Activated CD4-positive, alpha-beta memory T cell treated with anti-CD3 and anti-CD28 coated beads for 36 hours (primary cell): ENCODE measurements at regions not wholly inside any gene's neighbourhood (a gene's known extent, or its start where the extent isn't known, plus 50 kb on each side); places are given as distances from the start of the nearest gene placed in this dataset.

Source experiments
- CTCF ChIA-PET: fragments of 350-600 bp; sonication (Branson Sonifier 250); formaldehyde crosslinking; loops from one replicate; lab custom pipeline; 2021; ENCODE audit warnings: antibody characterized with exemption, inconsistent platforms; lab: Charles Lee
- POLR2A ChIA-PET: fragments of 350-600 bp; sonication (Branson Sonifier 250); formaldehyde crosslinking; loops from one replicate; lab custom pipeline; 2021; ENCODE audit warnings: antibody characterized with exemption; lab: Charles Lee
- DNase-seq: peaks from one replicate; pipeline ENCODE4 v3.0.0-alpha.2; 2020
- H3K27ac Mint-ChIP-seq: one replicate; pipeline ENCODE4 v1.8.0; 2021; ENCODE audit warnings: mixed read lengths
- H3K27me3 Mint-ChIP-seq: one replicate; pipeline ENCODE4 v1.8.0; 2021; ENCODE audit warnings: mixed read lengths
- H3K36me3 Mint-ChIP-seq: one replicate; pipeline ENCODE4 v1.8.0; 2021; ENCODE audit warnings: mixed read lengths
- H3K4me1 Mint-ChIP-seq: one replicate; pipeline ENCODE4 v1.8.0; 2021; ENCODE audit warnings: low read depth, mixed read lengths
- H3K4me3 Mint-ChIP-seq: one replicate; pipeline ENCODE4 v1.8.0; 2021; ENCODE audit warnings: mild to moderate bottlenecking, mixed read lengths
- H3K9me3 Mint-ChIP-seq: one replicate; pipeline ENCODE4 v1.8.0; 2021; ENCODE audit warnings: mixed read lengths
- intact Hi-C: fragments of 100-400 bp; cut with micrococcal nuclease; formaldehyde crosslinking; loops from one replicate; pipeline ENCODE4 v1.15.1; 2023

GRCh38 chr2:228901531-228901930 is 369.6 kb downstream of the PID1 start:
- no peak overlapping the region for H3K4me3 Mint-ChIP-seq
- H3K9me3 Mint-ChIP-seq = no peaks in the 10 kb centered on the region
- H3K27ac Mint-ChIP-seq = no peak overlapping the region
- POLR2A ChIA-PET = no interaction called here
- CTCF ChIA-PET = no interaction called here
- no peaks in the 10 kb centered on the region for H3K27me3 Mint-ChIP-seq
- no peak for DNase-seq
- H3K36me3 Mint-ChIP-seq = no peaks in the 10 kb centered on the region
- intact Hi-C loops = no loop called here
- H3K4me1 Mint-ChIP-seq = no peaks in the 10 kb centered on the region

GRCh38 chr2:228878138-228878537 is 392.9 kb downstream of the PID1 start:
- POLR2A ChIA-PET = no interaction called here
- intact Hi-C loops = no loop called here

GRCh38 chr2:228876276-228876675 is 394.8 kb downstream of the PID1 start:
- Mint-ChIP-seq H3K27me3 (no peaks in the 10 kb centered on the region), H3K4me3 (no peak overlapping the region), H3K4me1 (no peaks in the 10 kb centered on the region), H3K27ac (no peak overlapping the region), H3K9me3 (peaks cover 3% of the 10 kb centered on the region), H3K36me3 (no peaks in the 10 kb centered on the region)
- no peak for DNase-seq
- CTCF ChIA-PET = no interaction called here
- POLR2A ChIA-PET = no interaction called here
- intact Hi-C loops = no loop called here

More at GRCh38 chr2:228878138-228878537, 392.9 kb downstream of the PID1 start:
- H3K4me1 Mint-ChIP-seq = no peaks in the 10 kb centered on the region
- no peak overlapping the region for H3K27ac Mint-ChIP-seq
- no peak for DNase-seq
- CTCF ChIA-PET = no interaction called here
- no peaks in the 10 kb centered on the region for H3K36me3 Mint-ChIP-seq
- no peaks in the 10 kb centered on the region for H3K27me3 Mint-ChIP-seq
- peaks cover 3% of the 10 kb centered on the region for H3K9me3 Mint-ChIP-seq
- H3K4me3 Mint-ChIP-seq = no peak overlapping the region

DNA sequence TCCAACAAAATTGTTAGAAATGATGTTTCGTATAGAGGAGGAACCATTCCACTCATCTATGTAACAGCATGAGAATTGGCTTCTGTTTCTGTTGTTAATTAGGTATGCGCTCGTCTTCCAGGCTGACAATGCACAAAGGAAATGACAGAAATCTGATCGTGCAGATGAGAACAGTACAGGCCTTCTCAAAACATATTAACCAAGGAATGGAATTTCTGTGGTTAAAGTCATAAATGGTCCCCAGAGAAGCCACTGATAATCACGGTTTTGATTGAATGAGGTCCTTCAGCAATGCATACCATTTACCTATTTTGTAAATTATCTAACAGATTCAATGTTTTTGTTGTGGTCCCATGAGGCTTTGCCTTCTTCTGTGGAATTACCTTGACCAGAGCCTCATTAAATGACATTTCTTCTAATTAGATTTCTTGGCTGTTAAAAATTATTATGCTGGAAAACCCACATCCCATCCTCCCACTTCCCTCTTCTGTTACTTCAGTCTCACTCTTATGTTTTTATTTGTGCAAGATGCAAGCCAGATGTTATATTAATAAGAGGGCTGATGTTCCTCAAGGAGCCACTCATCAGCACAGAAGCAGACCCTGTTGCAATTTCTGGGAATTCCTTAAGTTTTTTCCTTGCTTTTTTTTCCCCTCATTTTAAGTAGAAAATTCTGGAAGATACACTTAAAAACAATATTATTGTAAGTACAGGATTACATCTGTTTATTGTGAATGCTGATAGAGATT is 395.8 kb downstream of the PID1 start:
- no peaks in the 10 kb centered on the region for H3K36me3 Mint-ChIP-seq

DNA sequence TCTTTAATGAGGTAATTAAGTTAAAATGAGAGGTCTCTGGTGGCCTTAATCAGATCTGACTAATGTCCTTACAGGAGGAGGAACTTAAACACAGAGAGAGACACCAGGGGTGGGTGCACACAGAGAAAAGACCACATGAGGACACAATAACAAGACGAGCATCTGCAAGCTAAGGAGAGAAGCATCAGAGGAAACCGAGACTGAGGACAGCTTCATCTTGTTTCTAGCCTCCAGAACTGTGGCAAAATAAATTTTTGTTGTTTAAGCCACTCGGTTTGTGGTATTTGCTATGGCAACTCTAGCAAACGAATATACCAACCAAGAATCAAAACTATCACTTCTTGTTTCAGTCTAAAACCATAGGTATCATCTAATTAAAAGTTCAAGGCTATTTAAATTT is 400.1 kb downstream of the PID1 start:
- H3K27ac Mint-ChIP-seq = no peak overlapping the region
- H3K36me3 Mint-ChIP-seq = no peaks in the 10 kb centered on the region
- intact Hi-C loops = no loop called here
- H3K27me3 Mint-ChIP-seq = no peaks in the 10 kb centered on the region
- ChIA-PET POLR2A (no interaction called here), CTCF (no interaction called here)
- no peak for DNase-seq
- no peaks in the 10 kb centered on the region for H3K4me1 Mint-ChIP-seq
- H3K9me3 Mint-ChIP-seq = peaks cover 9% of the 10 kb centered on the region
- no peak overlapping the region for H3K4me3 Mint-ChIP-seq

More for the DNA sequence above, 395.8 kb downstream of the PID1 start:
- no peak for DNase-seq
- CTCF ChIA-PET = no interaction called here
- intact Hi-C loops = no loop called here
- Mint-ChIP-seq H3K4me3 (no peak overlapping the region), H3K9me3 (peaks cover 3% of the 10 kb centered on the region), H3K4me1 (no peaks in the 10 kb centered on the region), H3K27me3 (no peaks in the 10 kb centered on the region), H3K27ac (no peak overlapping the region)
- POLR2A ChIA-PET = no interaction called here

- H3K9me3 Mint-ChIP-seq = peaks cover 9% of the 10 kb centered on the region
- intact Hi-C loops = no loop called here
- H3K4me1 Mint-ChIP-seq = no peaks in the 10 kb centered on the region
- H3K27me3 Mint-ChIP-seq = no peaks in the 10 kb centered on the region
- no peak overlapping the region for H3K27ac Mint-ChIP-seq
- ChIA-PET CTCF (no interaction called here), POLR2A (no interaction called here)
- no peaks in the 10 kb centered on the region for H3K36me3 Mint-ChIP-seq
- DNase-seq = no peak
- H3K4me3 Mint-ChIP-seq = no peak overlapping the region
Observed at GRCh38 chr2:228869636-228870264, 401.3 kb downstream of the PID1 start.

- POLR2A ChIA-PET = no interaction called here
- intact Hi-C loops = no loop called here
- peaks cover 6% of the 10 kb centered on the region for H3K9me3 Mint-ChIP-seq
Observed at GRCh38 chr2:228867406-228867805, 403.7 kb downstream of the PID1 start.

DNA sequence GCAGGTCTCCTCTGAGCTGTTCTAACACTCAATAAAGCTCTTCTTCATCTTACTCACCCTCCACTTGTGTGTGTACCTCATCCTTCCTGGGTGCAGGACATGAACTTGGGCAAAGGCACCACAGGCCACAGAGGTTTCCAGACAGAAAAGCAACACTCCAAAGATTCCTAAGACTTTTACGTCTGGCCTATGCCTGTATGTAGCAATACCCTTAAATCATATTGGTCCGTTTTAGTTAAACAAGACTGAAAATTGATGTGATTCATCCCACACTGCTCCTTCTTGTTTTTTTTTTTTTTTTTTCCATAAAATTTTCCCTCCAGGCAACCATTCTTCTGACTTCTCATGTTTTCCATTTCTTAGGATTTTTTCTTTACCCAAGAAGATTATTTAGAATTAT is 404.3 kb downstream of the PID1 start:
- POLR2A ChIA-PET = no interaction called here
- H3K4me3 Mint-ChIP-seq = no peak overlapping the region
- H3K9me3 Mint-ChIP-seq = peaks cover 6% of the 10 kb centered on the region
- intact Hi-C loops = no loop called here
- DNase-seq = no peak
- H3K4me1 Mint-ChIP-seq = no peaks in the 10 kb centered on the region
- H3K27ac Mint-ChIP-seq = no peak overlapping the region
- H3K27me3 Mint-ChIP-seq = no peaks in the 10 kb centered on the region
- H3K36me3 Mint-ChIP-seq = no peaks in the 10 kb centered on the region
- CTCF ChIA-PET = no interaction called here

More at GRCh38 chr2:228867406-228867805, 403.7 kb downstream of the PID1 start:
- DNase-seq = no peak
- no peaks in the 10 kb centered on the region for H3K36me3 Mint-ChIP-seq
- no peaks in the 10 kb centered on the region for H3K4me1 Mint-ChIP-seq
- CTCF ChIA-PET = no interaction called here
- H3K27me3 Mint-ChIP-seq = no peaks in the 10 kb centered on the region
- no peak overlapping the region for H3K27ac Mint-ChIP-seq
- H3K4me3 Mint-ChIP-seq = no peak overlapping the region

DNA sequence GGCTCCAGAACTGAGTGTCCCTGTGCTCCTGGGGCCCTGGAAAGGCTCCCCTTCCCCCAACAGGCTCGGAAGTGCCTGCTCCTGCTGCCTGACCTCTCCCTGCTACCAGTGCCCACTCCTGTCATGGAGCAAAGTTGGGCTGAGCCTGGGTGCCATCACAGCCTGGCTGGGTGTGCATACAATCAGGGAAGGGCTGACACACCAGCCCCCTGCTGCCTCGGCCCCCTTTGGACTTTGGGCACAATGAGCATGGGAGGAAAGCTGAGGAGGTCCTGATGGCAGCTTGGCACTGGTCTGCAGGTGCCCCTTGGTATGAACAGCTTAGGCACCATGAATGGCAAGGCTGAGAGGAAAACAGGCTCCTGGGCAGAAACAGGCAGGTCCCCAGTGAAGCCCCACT is 405.0 kb downstream of the PID1 start:
- no peak overlapping the region for H3K27ac Mint-ChIP-seq
- peaks cover 6% of the 10 kb centered on the region for H3K9me3 Mint-ChIP-seq
- ChIA-PET CTCF (no interaction called here), POLR2A (no interaction called here)
- no peaks in the 10 kb centered on the region for H3K4me1 Mint-ChIP-seq
- no peaks in the 10 kb centered on the region for H3K27me3 Mint-ChIP-seq
- intact Hi-C loops = no loop called here
- H3K36me3 Mint-ChIP-seq = no peaks in the 10 kb centered on the region
- no peak for DNase-seq
- no peak overlapping the region for H3K4me3 Mint-ChIP-seq

GRCh38 chr2:228864131-228864530 is 407.0 kb downstream of the PID1 start:
- DNase-seq = no peak
- H3K9me3 Mint-ChIP-seq = peaks cover 4% of the 10 kb centered on the region
- H3K36me3 Mint-ChIP-seq = no peaks in the 10 kb centered on the region
- H3K27ac Mint-ChIP-seq = no peak overlapping the region
- CTCF ChIA-PET = no interaction called here
- no peak overlapping the region for H3K4me3 Mint-ChIP-seq
- no peaks in the 10 kb centered on the region for H3K27me3 Mint-ChIP-seq
- intact Hi-C loops = no loop called here
- POLR2A ChIA-PET = no interaction called here
- no peaks in the 10 kb centered on the region for H3K4me1 Mint-ChIP-seq

- DNase-seq = no peak
- no peak overlapping the region for H3K4me3 Mint-ChIP-seq
- H3K9me3 Mint-ChIP-seq = peaks cover 6% of the 10 kb centered on the region
- ChIA-PET CTCF (no interaction called here), POLR2A (no interaction called here)
- H3K36me3 Mint-ChIP-seq = no peaks in the 10 kb centered on the region
- no peak overlapping the region for H3K27ac Mint-ChIP-seq
- intact Hi-C loops = no loop called here
- no peaks in the 10 kb centered on the region for H3K4me1 Mint-ChIP-seq
- H3K27me3 Mint-ChIP-seq = no peaks in the 10 kb centered on the region
Observed at GRCh38 chr2:228860601-228861285, 410.3 kb downstream of the PID1 start.

GRCh38 chr2:228853151-228853550 is 417.9 kb downstream of the PID1 start:
- H3K9me3 Mint-ChIP-seq = peaks cover 15% of the 10 kb centered on the region
- ChIA-PET POLR2A (no interaction called here), CTCF (no interaction called here)
- H3K27me3 Mint-ChIP-seq = no peaks in the 10 kb centered on the region
- no peak overlapping the region for H3K27ac Mint-ChIP-seq
- intact Hi-C loops = no loop called here
- DNase-seq = no peak
- H3K4me1 Mint-ChIP-seq = no peaks in the 10 kb centered on the region
- no peak overlapping the region for H3K4me3 Mint-ChIP-seq
- no peaks in the 10 kb centered on the region for H3K36me3 Mint-ChIP-seq
